ENCODE measurements at regions not wholly inside any gene's neighbourhood (a gene's known extent, or its start where the extent isn't known, plus 50 kb on each side); places are given as distances from the start of the nearest gene placed in this dataset.

GRCh38 chr2:71860381-71860926 lies 287.2 kb downstream of the CYP26B1 start:
- no peaks in the 10 kb centered on the region for H3K79me2 ChIP-seq (ENCODE audit: low read length)
- H3K27me3 ChIP-seq (replicated peaks; ENCODE audit: insufficient read depth, low read length): no peaks in the 10 kb centered on the region
- no peaks in the 10 kb centered on the region for H3K9me2 ChIP-seq (replicated peaks; ENCODE audit: insufficient read depth, low read length)
- no peak overlapping the region for H3K4me2 ChIP-seq (ENCODE audit: low read depth, low read length)
- no peaks in the 10 kb centered on the region for H3F3A ChIP-seq (ENCODE audit: insufficient read depth, low read length)
- no peaks in the 10 kb centered on the region for H3K4me1 ChIP-seq (ENCODE audit: low read length)
- no peaks in the 10 kb centered on the region for H3K9me3 ChIP-seq (replicated peaks; ENCODE audit: insufficient read depth, low read length)
- no peak overlapping the region for H3K4me3 ChIP-seq (ENCODE audit: low read length)
- no peak overlapping the region for H3K27ac ChIP-seq (ENCODE audit: low read length)
- DNase-seq: no peak
- no peaks in the 10 kb centered on the region for H4K20me1 ChIP-seq (ENCODE audit: insufficient read depth, low read length)
- no peaks in the 10 kb centered on the region for H3K36me3 ChIP-seq (replicated peaks; ENCODE audit: insufficient read depth, low read length)
- H3K9ac ChIP-seq (ENCODE audit: low read length): no peak overlapping the region
- H2AFZ ChIP-seq (ENCODE audit: low read length): no peak overlapping the region
- TF ChIP-seq CTCF (IDR thresholded peaks at IDR 0.05; ENCODE audit: low read length) (no peak), EZH2 (optimal IDR thresholded peaks at IDR 0.05; ENCODE audit: low read depth, low read length) (no peak), EZH2phosphoT487 (IDR thresholded peaks at IDR 0.05; ENCODE audit: low read length) (no peak)

GRCh38 chr2:71859211-71859847 lies 288.3 kb downstream of the CYP26B1 start:
- no peak overlapping the region for H3K27ac ChIP-seq (ENCODE audit: low read length)
- no peaks in the 10 kb centered on the region for H3K36me3 ChIP-seq (replicated peaks; ENCODE audit: insufficient read depth, low read length)
- H3K4me1 ChIP-seq (ENCODE audit: low read length): no peaks in the 10 kb centered on the region
- no peaks in the 10 kb centered on the region for H3K9me2 ChIP-seq (replicated peaks; ENCODE audit: insufficient read depth, low read length)
- no peaks in the 10 kb centered on the region for H4K20me1 ChIP-seq (ENCODE audit: insufficient read depth, low read length)
- TF ChIP-seq CTCF (IDR thresholded peaks at IDR 0.05; ENCODE audit: low read length) (no peak), EZH2 (optimal IDR thresholded peaks at IDR 0.05; ENCODE audit: low read depth, low read length) (no peak)
- H3K27me3 ChIP-seq (replicated peaks; ENCODE audit: insufficient read depth, low read length): no peaks in the 10 kb centered on the region
- H3K4me3 ChIP-seq (ENCODE audit: low read length): no peak overlapping the region
- H3K4me2 ChIP-seq (ENCODE audit: low read depth, low read length): no peak overlapping the region
- no peaks in the 10 kb centered on the region for H3K9me3 ChIP-seq (replicated peaks; ENCODE audit: insufficient read depth, low read length)
- H3K9ac ChIP-seq (ENCODE audit: low read length): no peak overlapping the region
- no peaks in the 10 kb centered on the region for H3F3A ChIP-seq (ENCODE audit: insufficient read depth, low read length)
- no peak for DNase-seq
- H3K79me2 ChIP-seq (ENCODE audit: low read length): no peaks in the 10 kb centered on the region
- no peak overlapping the region for H2AFZ ChIP-seq (ENCODE audit: low read length)

GRCh38 chr2:71858071-71858470 lies 289.6 kb downstream of the CYP26B1 start:
- H3F3A ChIP-seq (ENCODE audit: insufficient read depth, low read length): no peaks in the 10 kb centered on the region
- no peak for TF ChIP-seq CTCF (IDR thresholded peaks at IDR 0.05; ENCODE audit: low read length)
- TF ChIP-seq EZH2 (optimal IDR thresholded peaks at IDR 0.05; ENCODE audit: low read depth, low read length): no peak
- DNase-seq: no peak

More at GRCh38 chr2:71858071-71858470, 289.6 kb downstream of the CYP26B1 start:
- Histone ChIP-seq H3K4me2 (ENCODE audit: low read depth, low read length) (no peak overlapping the region), H3K9me3 (replicated peaks; ENCODE audit: insufficient read depth, low read length) (no peaks in the 10 kb centered on the region), H3K36me3 (replicated peaks; ENCODE audit: insufficient read depth, low read length) (no peaks in the 10 kb centered on the region), H3K4me3 (ENCODE audit: low read length) (no peak overlapping the region), H3K9me2 (replicated peaks; ENCODE audit: insufficient read depth, low read length) (no peaks in the 10 kb centered on the region), H3K4me1 (ENCODE audit: low read length) (no peaks in the 10 kb centered on the region), H4K20me1 (ENCODE audit: insufficient read depth, low read length) (no peaks in the 10 kb centered on the region), H3K79me2 (ENCODE audit: low read length) (no peaks in the 10 kb centered on the region), H3K9ac (ENCODE audit: low read length) (no peak overlapping the region), H2AFZ (ENCODE audit: low read length) (no peak overlapping the region), H3K27me3 (replicated peaks; ENCODE audit: insufficient read depth, low read length) (no peaks in the 10 kb centered on the region), H3K27ac (ENCODE audit: low read length) (no peak overlapping the region)

All from MM.1S (cell line).